ENCODE measurements at regions not wholly inside any gene's neighbourhood (a gene's known extent, or its start where the extent isn't known, plus 50 kb on each side); places are given as distances from the start of the nearest gene placed in this dataset.

DNA sequence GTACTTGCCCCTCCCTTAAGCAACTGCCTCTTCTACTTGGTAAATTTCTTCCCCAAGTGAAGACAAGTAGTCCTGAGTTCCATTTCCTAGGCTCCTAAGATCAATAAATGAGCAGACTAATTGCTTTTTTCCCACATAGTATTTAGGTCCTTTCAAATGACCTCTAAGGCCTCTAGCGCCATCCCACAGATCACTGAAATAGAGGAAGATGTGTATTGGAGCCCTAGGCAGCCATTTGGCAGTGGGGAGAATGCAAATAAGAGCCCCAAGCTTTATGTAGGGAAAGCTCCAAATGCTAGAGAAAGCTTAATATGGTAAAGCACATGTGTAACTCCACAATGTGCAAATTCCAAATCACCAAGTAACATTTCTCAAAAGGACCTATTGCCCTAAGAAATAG lies 316.5 kb upstream of the PHF14 start:
- Histone ChIP-seq H3K4me3 (ENCODE audit: low read length) (no peak overlapping the region), H3K56ac (ENCODE audit: low read length) (no peak overlapping the region), H3K23ac (ENCODE audit: low read length) (no peak overlapping the region), H3K27me3 (ENCODE audit: insufficient read depth, low read length, poor library complexity) (no peaks in the 10 kb centered on the region), H2BK120ac (ENCODE audit: low read depth, low read length) (no peak overlapping the region), H3K36me3 (ENCODE audit: control insufficient read depth, insufficient read depth, low read length) (no peaks in the 10 kb centered on the region), H3K9ac (ENCODE audit: low read length) (no peak overlapping the region), H2BK15ac (replicated peaks; ENCODE audit: low read depth) (no peak overlapping the region), H3K4ac (ENCODE audit: low read depth, low read length) (no peak overlapping the region), H2BK5ac (ENCODE audit: low read length) (no peak overlapping the region), H3K18ac (ENCODE audit: low read length) (no peak overlapping the region), H3K4me1 (ENCODE audit: control insufficient read depth, low read depth, low read length) (no peaks in the 10 kb centered on the region), H3K27ac (ENCODE audit: low read depth, low read length) (no peak overlapping the region), H4K5ac (ENCODE audit: low read length) (no peak overlapping the region), H4K8ac (ENCODE audit: low read depth, low read length) (no peak overlapping the region), H3K79me1 (ENCODE audit: low read length) (no peaks in the 10 kb centered on the region), H2AK5ac (ENCODE audit: low read length) (no peak overlapping the region), H3K79me2 (ENCODE audit: control insufficient read depth, insufficient read depth, low read length) (no peaks in the 10 kb centered on the region), H3K4me2 (ENCODE audit: low read length) (no peak overlapping the region)
- DNase-seq = peak; percentile 79
- no CpG with 5 or more reads among the region's 1 CpG for WGBS (ENCODE audit: extremely low coverage, insufficient coverage, low lambda C conversion rate)

DNA sequence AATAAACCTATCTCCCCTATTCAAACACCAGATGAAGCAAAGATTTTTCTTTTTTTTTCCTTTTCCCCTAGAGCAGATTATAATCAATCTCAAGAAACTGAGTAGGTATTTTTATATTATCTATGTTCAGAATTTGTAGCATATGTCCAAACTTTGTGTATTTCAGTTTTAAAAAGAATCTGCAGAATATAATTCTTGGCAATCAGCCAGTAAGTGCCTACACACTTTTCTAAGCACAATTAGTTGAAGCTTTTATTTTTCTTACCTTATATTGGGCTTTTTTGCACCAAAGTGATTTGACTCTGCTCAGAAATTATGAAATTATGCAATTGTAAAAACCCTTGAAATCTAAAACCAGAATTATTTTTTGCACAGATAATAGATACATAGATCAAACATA lies 315.8 kb upstream of the PHF14 start:
- H4K5ac ChIP-seq (ENCODE audit: low read length) = no peak overlapping the region
- H2BK15ac ChIP-seq (replicated peaks; ENCODE audit: low read depth) = no peak overlapping the region
- no peak overlapping the region for H3K18ac ChIP-seq (ENCODE audit: low read length)
- H3K4me3 ChIP-seq (ENCODE audit: low read length) = no peak overlapping the region
- no peak overlapping the region for H3K56ac ChIP-seq (ENCODE audit: low read length)
- no peaks in the 10 kb centered on the region for H3K79me2 ChIP-seq (ENCODE audit: control insufficient read depth, insufficient read depth, low read length)
- H3K36me3 ChIP-seq (ENCODE audit: control insufficient read depth, insufficient read depth, low read length) = no peaks in the 10 kb centered on the region
- H3K27me3 ChIP-seq (ENCODE audit: insufficient read depth, low read length, poor library complexity) = no peaks in the 10 kb centered on the region
- H3K79me1 ChIP-seq (ENCODE audit: low read length) = no peaks in the 10 kb centered on the region
- H4K8ac ChIP-seq (ENCODE audit: low read depth, low read length) = no peak overlapping the region
- no peak overlapping the region for H3K4ac ChIP-seq (ENCODE audit: low read depth, low read length)
- no peak overlapping the region for H3K9ac ChIP-seq (ENCODE audit: low read length)
- no peaks in the 10 kb centered on the region for H3K4me1 ChIP-seq (ENCODE audit: control insufficient read depth, low read depth, low read length)
- no peak overlapping the region for H3K23ac ChIP-seq (ENCODE audit: low read length)
- H2BK5ac ChIP-seq (ENCODE audit: low read length) = no peak overlapping the region
- no peak for DNase-seq
- no peak overlapping the region for H2BK120ac ChIP-seq (ENCODE audit: low read depth, low read length)
- no peak overlapping the region for H3K4me2 ChIP-seq (ENCODE audit: low read length)
- H2AK5ac ChIP-seq (ENCODE audit: low read length) = no peak overlapping the region
- H3K27ac ChIP-seq (ENCODE audit: low read depth, low read length) = no peak overlapping the region

- Histone ChIP-seq H3K56ac (ENCODE audit: low read length) (no peak overlapping the region), H2BK15ac (replicated peaks; ENCODE audit: low read depth) (no peak overlapping the region), H3K79me1 (ENCODE audit: low read length) (no peaks in the 10 kb centered on the region), H3K36me3 (ENCODE audit: control insufficient read depth, insufficient read depth, low read length) (no peaks in the 10 kb centered on the region), H3K4me3 (ENCODE audit: low read length) (no peak overlapping the region), H3K4ac (ENCODE audit: low read depth, low read length) (no peak overlapping the region), H3K9ac (ENCODE audit: low read length) (no peak overlapping the region), H4K8ac (ENCODE audit: low read depth, low read length) (no peak overlapping the region), H4K5ac (ENCODE audit: low read length) (no peak overlapping the region), H3K79me2 (ENCODE audit: control insufficient read depth, insufficient read depth, low read length) (no peaks in the 10 kb centered on the region), H2AK5ac (ENCODE audit: low read length) (no peak overlapping the region), H3K27me3 (ENCODE audit: insufficient read depth, low read length, poor library complexity) (no peaks in the 10 kb centered on the region), H3K23ac (ENCODE audit: low read length) (no peak overlapping the region), H3K18ac (ENCODE audit: low read length) (no peak overlapping the region), H2BK5ac (ENCODE audit: low read length) (no peak overlapping the region), H3K27ac (ENCODE audit: low read depth, low read length) (no peak overlapping the region), H2BK120ac (ENCODE audit: low read depth, low read length) (no peak overlapping the region), H3K4me1 (ENCODE audit: control insufficient read depth, low read depth, low read length) (no peaks in the 10 kb centered on the region), H3K4me2 (ENCODE audit: low read length) (no peak overlapping the region)
- WGBS (ENCODE audit: extremely low coverage, insufficient coverage, low lambda C conversion rate) = no CpG with 5 or more reads among the region's 1 CpG
- DNase-seq = no peak
These were observed 311.2 kb upstream of the PHF14 start for GRCh38 chr7:10662491-10662890.

- H3K4me1 ChIP-seq (ENCODE audit: control insufficient read depth, low read depth, low read length) = no peaks in the 10 kb centered on the region
- no peak overlapping the region for H3K23ac ChIP-seq (ENCODE audit: low read length)
- H4K8ac ChIP-seq (ENCODE audit: low read depth, low read length) = no peak overlapping the region
- H2BK5ac ChIP-seq (ENCODE audit: low read length) = no peak overlapping the region
- H3K27ac ChIP-seq (ENCODE audit: low read depth, low read length) = no peak overlapping the region
- DNase-seq = no peak
- H3K4me3 ChIP-seq (ENCODE audit: low read length) = no peak overlapping the region
- H3K4me2 ChIP-seq (ENCODE audit: low read length) = no peak overlapping the region
- no peaks in the 10 kb centered on the region for H3K27me3 ChIP-seq (ENCODE audit: insufficient read depth, low read length, poor library complexity)
- WGBS (ENCODE audit: extremely low coverage, insufficient coverage, low lambda C conversion rate) = no CpG with 5 or more reads among the region's 5 CpGs
- no peaks in the 10 kb centered on the region for H3K79me1 ChIP-seq (ENCODE audit: low read length)
- no peaks in the 10 kb centered on the region for H3K36me3 ChIP-seq (ENCODE audit: control insufficient read depth, insufficient read depth, low read length)
- H2AK5ac ChIP-seq (ENCODE audit: low read length) = no peak overlapping the region
- no peak overlapping the region for H3K9ac ChIP-seq (ENCODE audit: low read length)
- H2BK120ac ChIP-seq (ENCODE audit: low read depth, low read length) = no peak overlapping the region
- H3K79me2 ChIP-seq (ENCODE audit: control insufficient read depth, insufficient read depth, low read length) = no peaks in the 10 kb centered on the region
- H3K18ac ChIP-seq (ENCODE audit: low read length) = no peak overlapping the region
- no peak overlapping the region for H2BK15ac ChIP-seq (replicated peaks; ENCODE audit: low read depth)
- no peak overlapping the region for H3K4ac ChIP-seq (ENCODE audit: low read depth, low read length)
- H4K5ac ChIP-seq (ENCODE audit: low read length) = no peak overlapping the region
- H3K56ac ChIP-seq (ENCODE audit: low read length) = no peak overlapping the region
These were observed 310.4 kb upstream of the PHF14 start for GRCh38 chr7:10662982-10663884.

DNA sequence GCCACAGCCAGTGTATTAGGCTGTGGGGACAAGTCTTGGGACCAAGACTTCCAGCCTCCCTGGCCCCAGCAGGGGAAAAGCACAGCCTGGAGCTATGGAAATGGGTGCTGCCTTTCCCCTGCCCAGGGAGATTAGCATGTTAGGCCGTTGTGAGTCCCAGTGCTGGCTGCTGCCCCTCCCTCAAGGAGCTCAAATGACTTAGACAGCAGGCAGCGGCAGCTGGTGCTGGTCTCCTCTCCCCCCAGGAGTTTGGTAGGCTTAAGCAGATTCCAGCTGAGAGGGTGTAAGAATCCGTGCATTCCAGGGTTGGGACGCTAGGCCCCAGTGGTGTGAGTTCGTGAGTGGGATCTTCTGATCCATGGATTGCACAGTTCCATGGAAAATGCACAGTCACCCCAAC lies 301.5 kb upstream of the PHF14 start:
- no peak overlapping the region for H3K4me2 ChIP-seq (ENCODE audit: low read length)

DNA sequence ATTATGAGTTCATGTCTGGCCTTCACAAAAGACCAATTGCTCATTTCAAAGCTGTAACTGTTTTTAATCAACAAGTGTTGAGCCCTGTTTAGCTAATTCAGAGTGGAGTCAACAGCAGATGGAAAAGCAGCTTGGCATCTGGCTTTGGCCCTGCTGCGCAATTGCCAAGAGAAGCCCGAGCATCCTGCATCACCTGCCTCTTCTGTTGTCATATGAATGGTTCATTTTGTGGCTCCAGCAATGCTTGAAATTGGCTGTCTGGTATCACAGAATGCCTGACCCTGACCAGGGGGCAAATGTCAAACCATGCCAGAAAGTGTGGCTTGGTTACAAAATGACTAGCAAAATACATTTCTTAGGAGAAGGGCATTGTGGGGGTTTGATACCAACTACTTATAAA lies 296.5 kb upstream of the PHF14 start:
- H2BK120ac ChIP-seq (ENCODE audit: low read depth, low read length) = no peak overlapping the region
- WGBS (ENCODE audit: extremely low coverage, insufficient coverage, low lambda C conversion rate) = no CpG with 5 or more reads among the region's 2 CpGs
- H3K79me1 ChIP-seq (ENCODE audit: low read length) = no peaks in the 10 kb centered on the region
- no peaks in the 10 kb centered on the region for H3K79me2 ChIP-seq (ENCODE audit: control insufficient read depth, insufficient read depth, low read length)
- no peak overlapping the region for H3K18ac ChIP-seq (ENCODE audit: low read length)
- H3K36me3 ChIP-seq (ENCODE audit: control insufficient read depth, insufficient read depth, low read length) = no peaks in the 10 kb centered on the region
- H4K5ac ChIP-seq (ENCODE audit: low read length) = no peak overlapping the region
- DNase-seq = no peak
- no peak overlapping the region for H3K9ac ChIP-seq (ENCODE audit: low read length)
- no peak overlapping the region for H3K56ac ChIP-seq (ENCODE audit: low read length)
- H3K4me1 ChIP-seq (ENCODE audit: control insufficient read depth, low read depth, low read length) = no peaks in the 10 kb centered on the region
- H3K4me2 ChIP-seq (ENCODE audit: low read length) = no peak overlapping the region
- no peak overlapping the region for H2AK5ac ChIP-seq (ENCODE audit: low read length)
- no peaks in the 10 kb centered on the region for H3K27me3 ChIP-seq (ENCODE audit: insufficient read depth, low read length, poor library complexity)
- H3K4ac ChIP-seq (ENCODE audit: low read depth, low read length) = no peak overlapping the region
- H4K8ac ChIP-seq (ENCODE audit: low read depth, low read length) = no peak overlapping the region
- H2BK15ac ChIP-seq (replicated peaks; ENCODE audit: low read depth) = no peak overlapping the region
- no peak overlapping the region for H2BK5ac ChIP-seq (ENCODE audit: low read length)
- H3K4me3 ChIP-seq (ENCODE audit: low read length) = no peak overlapping the region
- H3K27ac ChIP-seq (ENCODE audit: low read depth, low read length) = no peak overlapping the region
- H3K23ac ChIP-seq (ENCODE audit: low read length) = no peak overlapping the region

More for the DNA sequence above, 301.5 kb upstream of the PHF14 start:
- DNase-seq = peak; percentile 10
- Histone ChIP-seq H3K27ac (ENCODE audit: low read depth, low read length) (no peak overlapping the region), H3K79me1 (ENCODE audit: low read length) (no peaks in the 10 kb centered on the region), H3K27me3 (ENCODE audit: insufficient read depth, low read length, poor library complexity) (no peaks in the 10 kb centered on the region), H4K8ac (ENCODE audit: low read depth, low read length) (no peak overlapping the region), H3K4ac (ENCODE audit: low read depth, low read length) (no peak overlapping the region), H3K4me3 (ENCODE audit: low read length) (no peak overlapping the region), H4K5ac (ENCODE audit: low read length) (no peak overlapping the region), H3K18ac (ENCODE audit: low read length) (no peak overlapping the region), H3K23ac (ENCODE audit: low read length) (no peak overlapping the region), H3K9ac (ENCODE audit: low read length) (no peak overlapping the region), H2AK5ac (ENCODE audit: low read length) (no peak overlapping the region), H3K4me1 (ENCODE audit: control insufficient read depth, low read depth, low read length) (no peaks in the 10 kb centered on the region), H3K56ac (ENCODE audit: low read length) (no peak overlapping the region), H3K36me3 (ENCODE audit: control insufficient read depth, insufficient read depth, low read length) (no peaks in the 10 kb centered on the region), H2BK5ac (ENCODE audit: low read length) (no peak overlapping the region), H2BK120ac (ENCODE audit: low read depth, low read length) (no peak overlapping the region), H2BK15ac (replicated peaks; ENCODE audit: low read depth) (no peak overlapping the region), H3K79me2 (ENCODE audit: control insufficient read depth, insufficient read depth, low read length) (no peaks in the 10 kb centered on the region)
- WGBS (ENCODE audit: extremely low coverage, insufficient coverage, low lambda C conversion rate) = no CpG with 5 or more reads among the region's 5 CpGs
